ENCODE measurements at regions not wholly inside any gene's neighbourhood (a gene's known extent, or its start where the extent isn't known, plus 50 kb on each side); places are given as distances from the start of the nearest gene placed in this dataset.
"Not testable (repeated sequence)": the region's sequence is repeated elsewhere in the genome, so short reads cannot be mapped to it uniquely, and the experiment has no call there.

- H3K4me2 ChIP-seq (ENCODE audit: low read depth, low read length): no peak overlapping the region
- H3K4me1 ChIP-seq (ENCODE audit: low read length): no peaks in the 10 kb centered on the region
- H3K9me3 ChIP-seq (replicated peaks; ENCODE audit: insufficient read depth, low read length): no peaks in the 10 kb centered on the region
- H3K79me2 ChIP-seq (ENCODE audit: low read length): no peaks in the 10 kb centered on the region
- TF ChIP-seq, protein P1, sequence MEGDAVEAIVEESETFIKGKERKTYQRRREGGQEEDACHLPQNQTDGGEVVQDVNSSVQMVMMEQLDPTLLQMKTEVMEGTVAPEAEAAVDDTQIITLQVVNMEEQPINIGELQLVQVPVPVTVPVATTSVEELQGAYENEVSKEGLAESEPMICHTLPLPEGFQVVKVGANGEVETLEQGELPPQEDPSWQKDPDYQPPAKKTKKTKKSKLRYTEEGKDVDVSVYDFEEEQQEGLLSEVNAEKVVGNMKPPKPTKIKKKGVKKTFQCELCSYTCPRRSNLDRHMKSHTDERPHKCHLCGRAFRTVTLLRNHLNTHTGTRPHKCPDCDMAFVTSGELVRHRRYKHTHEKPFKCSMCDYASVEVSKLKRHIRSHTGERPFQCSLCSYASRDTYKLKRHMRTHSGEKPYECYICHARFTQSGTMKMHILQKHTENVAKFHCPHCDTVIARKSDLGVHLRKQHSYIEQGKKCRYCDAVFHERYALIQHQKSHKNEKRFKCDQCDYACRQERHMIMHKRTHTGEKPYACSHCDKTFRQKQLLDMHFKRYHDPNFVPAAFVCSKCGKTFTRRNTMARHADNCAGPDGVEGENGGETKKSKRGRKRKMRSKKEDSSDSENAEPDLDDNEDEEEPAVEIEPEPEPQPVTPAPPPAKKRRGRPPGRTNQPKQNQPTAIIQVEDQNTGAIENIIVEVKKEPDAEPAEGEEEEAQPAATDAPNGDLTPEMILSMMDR (IDR thresholded peaks at IDR 0.05; ENCODE audit: low read length): no peak
- TF ChIP-seq EZH2phosphoT487 (IDR thresholded peaks at IDR 0.05; ENCODE audit: low read length): no peak
- TF ChIP-seq EZH2 (optimal IDR thresholded peaks at IDR 0.05; ENCODE audit: low read depth, low read length): no peak
- no peaks in the 10 kb centered on the region for H3F3A ChIP-seq (ENCODE audit: insufficient read depth, low read length)
- H3K27me3 ChIP-seq (replicated peaks; ENCODE audit: insufficient read depth, low read length): no peaks in the 10 kb centered on the region
- no peak overlapping the region for H3K27ac ChIP-seq (ENCODE audit: low read length)
- H3K9me2 ChIP-seq (replicated peaks; ENCODE audit: insufficient read depth, low read length): no peaks in the 10 kb centered on the region
- H3K9ac ChIP-seq (ENCODE audit: low read length): no peak overlapping the region
- H3K4me3 ChIP-seq (ENCODE audit: low read length): no peak overlapping the region
- DNase-seq: no peak
- no peaks in the 10 kb centered on the region for H3K36me3 ChIP-seq (replicated peaks; ENCODE audit: insufficient read depth, low read length)
- H2AFZ ChIP-seq (ENCODE audit: low read length): no peak overlapping the region
- no peaks in the 10 kb centered on the region for H4K20me1 ChIP-seq (ENCODE audit: insufficient read depth, low read length)
Observed at GRCh38 chr12:119931402-119931801, 54.3 kb upstream of the CIT start.

DNA sequence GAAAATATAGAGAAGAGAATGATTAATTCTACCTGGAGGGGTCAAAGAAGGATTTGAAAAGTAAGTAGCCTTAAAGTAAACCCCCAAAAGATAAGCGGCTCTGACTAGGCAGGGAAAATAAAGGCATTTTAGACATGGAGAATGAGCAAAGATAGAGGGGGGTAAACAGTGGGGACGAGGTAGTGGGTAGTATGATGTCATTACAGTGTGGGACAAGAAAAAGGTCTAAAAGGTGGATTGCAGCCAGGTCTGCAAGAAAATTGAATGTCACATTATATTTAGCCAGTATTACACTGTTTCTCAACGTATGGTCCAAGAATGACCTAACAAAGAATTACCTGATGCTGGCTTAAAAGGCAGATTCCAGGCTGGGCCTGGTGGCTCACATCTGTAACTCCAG, 55.8 kb upstream of the CIT start:
- Histone ChIP-seq H3F3A (ENCODE audit: insufficient read depth, low read length) (no peaks in the 10 kb centered on the region), H4K20me1 (ENCODE audit: insufficient read depth, low read length) (no peaks in the 10 kb centered on the region), H3K27ac (ENCODE audit: low read length) (no peak overlapping the region), H3K79me2 (ENCODE audit: low read length) (no peaks in the 10 kb centered on the region), H3K36me3 (replicated peaks; ENCODE audit: insufficient read depth, low read length) (no peaks in the 10 kb centered on the region), H3K9me2 (replicated peaks; ENCODE audit: insufficient read depth, low read length) (no peaks in the 10 kb centered on the region), H3K9ac (ENCODE audit: low read length) (no peak overlapping the region), H2AFZ (ENCODE audit: low read length) (no peak overlapping the region), H3K27me3 (replicated peaks; ENCODE audit: insufficient read depth, low read length) (no peaks in the 10 kb centered on the region), H3K4me2 (ENCODE audit: low read depth, low read length) (no peak overlapping the region), H3K4me1 (ENCODE audit: low read length) (no peaks in the 10 kb centered on the region), H3K4me3 (ENCODE audit: low read length) (no peak overlapping the region), H3K9me3 (replicated peaks; ENCODE audit: insufficient read depth, low read length) (no peaks in the 10 kb centered on the region)
- TF ChIP-seq, protein P1 (IDR thresholded peaks at IDR 0.05; ENCODE audit: low read length): no peak
- TF ChIP-seq EZH2phosphoT487 (IDR thresholded peaks at IDR 0.05; ENCODE audit: low read length) (no peak), EZH2 (optimal IDR thresholded peaks at IDR 0.05; ENCODE audit: low read depth, low read length) (no peak)
- DNase-seq: no peak

DNA sequence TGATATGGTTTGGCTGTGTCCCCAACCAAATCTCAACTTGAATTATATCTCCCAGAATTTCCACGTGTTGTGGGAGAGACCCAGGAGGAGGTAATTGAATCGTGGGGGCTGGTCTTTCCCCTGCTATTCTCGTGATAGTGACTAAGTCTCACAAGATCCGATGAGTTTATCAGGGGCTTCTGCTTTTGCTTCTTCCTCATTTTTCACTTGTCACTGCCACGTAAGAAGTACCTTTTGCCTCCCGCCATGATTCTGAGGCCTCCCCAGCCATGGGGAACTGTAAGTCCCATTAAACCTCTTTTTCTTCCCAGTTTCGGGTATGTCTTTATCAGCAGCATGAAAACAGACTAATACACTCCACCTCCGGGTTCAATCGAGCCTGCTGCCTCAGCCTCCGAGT, 54.3 kb upstream of the BICDL1 start:
- not testable (repeated sequence) for H2AFZ ChIP-seq (ENCODE audit: low read length); H3K9me3 ChIP-seq (replicated peaks; ENCODE audit: insufficient read depth, low read length); H3K9ac ChIP-seq (ENCODE audit: low read length); H3K4me1 ChIP-seq (ENCODE audit: low read length); H3K27ac ChIP-seq (ENCODE audit: low read length); H3K4me2 ChIP-seq (ENCODE audit: low read depth, low read length); H3K79me2 ChIP-seq (ENCODE audit: low read length); H3K36me3 ChIP-seq (replicated peaks; ENCODE audit: insufficient read depth, low read length); H3K4me3 ChIP-seq (ENCODE audit: low read length); H3K27me3 ChIP-seq (replicated peaks; ENCODE audit: insufficient read depth, low read length); H3F3A ChIP-seq (ENCODE audit: insufficient read depth, low read length); H3K9me2 ChIP-seq (replicated peaks; ENCODE audit: insufficient read depth, low read length); DNase-seq; H4K20me1 ChIP-seq (ENCODE audit: insufficient read depth, low read length)

GRCh38 chr12:119936705-119937311, 52.2 kb upstream of the BICDL1 start:
- no peak for DNase-seq
- Histone ChIP-seq H3K27ac (ENCODE audit: low read length) (no peak overlapping the region), H4K20me1 (ENCODE audit: insufficient read depth, low read length) (no peaks in the 10 kb centered on the region), H3K4me2 (ENCODE audit: low read depth, low read length) (no peak overlapping the region), H3K9me2 (replicated peaks; ENCODE audit: insufficient read depth, low read length) (no peaks in the 10 kb centered on the region), H3K9ac (ENCODE audit: low read length) (no peak overlapping the region), H3F3A (ENCODE audit: insufficient read depth, low read length) (no peaks in the 10 kb centered on the region), H3K9me3 (replicated peaks; ENCODE audit: insufficient read depth, low read length) (no peaks in the 10 kb centered on the region), H3K4me1 (ENCODE audit: low read length) (no peaks in the 10 kb centered on the region), H3K27me3 (replicated peaks; ENCODE audit: insufficient read depth, low read length) (no peaks in the 10 kb centered on the region), H3K4me3 (ENCODE audit: low read length) (no peak overlapping the region), H3K79me2 (ENCODE audit: low read length) (no peaks in the 10 kb centered on the region), H3K36me3 (replicated peaks; ENCODE audit: insufficient read depth, low read length) (no peaks in the 10 kb centered on the region), H2AFZ (ENCODE audit: low read length) (no peak overlapping the region)
- TF ChIP-seq, protein P1 (IDR thresholded peaks at IDR 0.05; ENCODE audit: low read length): no peak
- TF ChIP-seq EZH2phosphoT487 (IDR thresholded peaks at IDR 0.05; ENCODE audit: low read length): no peak
- TF ChIP-seq EZH2 (optimal IDR thresholded peaks at IDR 0.05; ENCODE audit: low read depth, low read length): no peak
